Body of pancreas (tissue), 4 donors: ENCODE measurements at regions not wholly inside any gene's neighbourhood (a gene's known extent, or its start where the extent isn't known, plus 50 kb on each side); places are given as distances from the start of the nearest gene placed in this dataset.
"Not testable (repeated sequence)": the region's sequence is repeated elsewhere in the genome, so short reads cannot be mapped to it uniquely, and the experiment has no call there.

ENCODE experiments used
- CTCF ChIP-seq, 7 experiments: fragments of 450-650 bp in 4 of 7; fragments of 200-600 bp in 3 of 7; sonication (generic) in 3 of 7; IDR thresholded peaks; one replicate each; pipeline ENCODE4 v1.5.1; 2016 to 2019; ENCODE audit warnings: antibody characterized with exemption in 7 of 7
- POLR2A ChIP-seq, 3 donors: fragments of 450-650 bp; IDR thresholded peaks; one replicate each; pipeline ENCODE4 v1.6.1; 2016; ENCODE audit warnings: antibody characterized with exemption in 3 of 3, mild to moderate bottlenecking in 2 of 3

GRCh38 chr13:97891964-97892363 lies 61.5 kb upstream of the IPO5 start:
- not testable (repeated sequence) for TF ChIP-seq CTCF, POLR2A (IDR thresholded peaks at IDR 0.05)
